ENCODE measurements at regions not wholly inside any gene's neighbourhood (a gene's known extent, or its start where the extent isn't known, plus 50 kb on each side); places are given as distances from the start of the nearest gene placed in this dataset.

GRCh38 chr18:34457761-34458160 is 233.0 kb upstream of the NOL4 start:
- no peaks in the 10 kb centered on the region for H3K36me3 ChIP-seq (ENCODE audit: control insufficient read depth in 2 of 2, insufficient read depth in 1 of 2, low read length in 2 of 2)
- TF ChIP-seq ZSCAN16 (tag by site-specific recombination; IDR thresholded peaks at IDR 0.05) (no peak), ZNF121 (tag by site-specific recombination; IDR thresholded peaks at IDR 0.05) (no peak), INSM2 (tag by site-specific recombination; IDR thresholded peaks at IDR 0.05) (no peak)
- TF ChIP-seq, protein P1, sequence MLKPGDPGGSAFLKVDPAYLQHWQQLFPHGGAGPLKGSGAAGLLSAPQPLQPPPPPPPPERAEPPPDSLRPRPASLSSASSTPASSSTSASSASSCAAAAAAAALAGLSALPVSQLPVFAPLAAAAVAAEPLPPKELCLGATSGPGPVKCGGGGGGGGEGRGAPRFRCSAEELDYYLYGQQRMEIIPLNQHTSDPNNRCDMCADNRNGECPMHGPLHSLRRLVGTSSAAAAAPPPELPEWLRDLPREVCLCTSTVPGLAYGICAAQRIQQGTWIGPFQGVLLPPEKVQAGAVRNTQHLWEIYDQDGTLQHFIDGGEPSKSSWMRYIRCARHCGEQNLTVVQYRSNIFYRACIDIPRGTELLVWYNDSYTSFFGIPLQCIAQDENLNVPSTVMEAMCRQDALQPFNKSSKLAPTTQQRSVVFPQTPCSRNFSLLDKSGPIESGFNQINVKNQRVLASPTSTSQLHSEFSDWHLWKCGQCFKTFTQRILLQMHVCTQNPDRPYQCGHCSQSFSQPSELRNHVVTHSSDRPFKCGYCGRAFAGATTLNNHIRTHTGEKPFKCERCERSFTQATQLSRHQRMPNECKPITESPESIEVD (tag by site-specific recombination; IDR thresholded peaks at IDR 0.05), result no peak
- H3K4me3 ChIP-seq (ENCODE audit: low read depth, low read length), result no peak overlapping the region
- H3K4me1 ChIP-seq (ENCODE audit: control insufficient read depth, insufficient read depth, low read length), result no peaks in the 10 kb centered on the region
- CTCF ChIA-PET, result no interaction called here
- POLR2A ChIA-PET, result no interaction called here
- H3K9me3 ChIP-seq (ENCODE audit: control insufficient read depth, insufficient read depth, low read depth, low read length), result no peaks in the 10 kb centered on the region
- no peak overlapping the region for H3K27ac ChIP-seq (ENCODE audit: extremely low read depth, low read depth, low read length)

- CTCF ChIA-PET, result no interaction called here
- Histone ChIP-seq H3K9me3 (ENCODE audit: control insufficient read depth, insufficient read depth, low read depth, low read length) (no peaks in the 10 kb centered on the region), H3K4me3 (ENCODE audit: low read depth, low read length) (no peak overlapping the region), H3K4me1 (ENCODE audit: control insufficient read depth, insufficient read depth, low read length) (no peaks in the 10 kb centered on the region), H3K36me3 (ENCODE audit: control insufficient read depth in 2 of 2, insufficient read depth in 1 of 2, low read length in 2 of 2) (no peaks in the 10 kb centered on the region), H3K27ac (ENCODE audit: extremely low read depth, low read depth, low read length) (no peak overlapping the region)
- TF ChIP-seq BCL11A (tag by site-specific recombination; IDR thresholded peaks at IDR 0.05; ENCODE audit: low read depth) (no peak), SCRT1 (tag by site-specific recombination; IDR thresholded peaks at IDR 0.05; ENCODE audit: borderline replicate concordance) (no peak), ZNF549 (tag by site-specific recombination; IDR thresholded peaks at IDR 0.05) (no peak), ZFP37 (tag by site-specific recombination; IDR thresholded peaks at IDR 0.05) (no peak), ZNF184 (tag by site-specific recombination; IDR thresholded peaks at IDR 0.05) (no peak), ZNF558 (tag by site-specific recombination; IDR thresholded peaks at IDR 0.05) (no peak)
- TF ChIP-seq, protein P2, sequence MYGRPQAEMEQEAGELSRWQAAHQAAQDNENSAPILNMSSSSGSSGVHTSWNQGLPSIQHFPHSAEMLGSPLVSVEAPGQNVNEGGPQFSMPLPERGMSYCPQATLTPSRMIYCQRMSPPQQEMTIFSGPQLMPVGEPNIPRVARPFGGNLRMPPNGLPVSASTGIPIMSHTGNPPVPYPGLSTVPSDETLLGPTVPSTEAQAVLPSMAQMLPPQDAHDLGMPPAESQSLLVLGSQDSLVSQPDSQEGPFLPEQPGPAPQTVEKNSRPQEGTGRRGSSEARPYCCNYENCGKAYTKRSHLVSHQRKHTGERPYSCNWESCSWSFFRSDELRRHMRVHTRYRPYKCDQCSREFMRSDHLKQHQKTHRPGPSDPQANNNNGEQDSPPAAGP (tag by site-specific recombination; IDR thresholded peaks at IDR 0.05), result no peak
- TF ChIP-seq, protein P3, sequence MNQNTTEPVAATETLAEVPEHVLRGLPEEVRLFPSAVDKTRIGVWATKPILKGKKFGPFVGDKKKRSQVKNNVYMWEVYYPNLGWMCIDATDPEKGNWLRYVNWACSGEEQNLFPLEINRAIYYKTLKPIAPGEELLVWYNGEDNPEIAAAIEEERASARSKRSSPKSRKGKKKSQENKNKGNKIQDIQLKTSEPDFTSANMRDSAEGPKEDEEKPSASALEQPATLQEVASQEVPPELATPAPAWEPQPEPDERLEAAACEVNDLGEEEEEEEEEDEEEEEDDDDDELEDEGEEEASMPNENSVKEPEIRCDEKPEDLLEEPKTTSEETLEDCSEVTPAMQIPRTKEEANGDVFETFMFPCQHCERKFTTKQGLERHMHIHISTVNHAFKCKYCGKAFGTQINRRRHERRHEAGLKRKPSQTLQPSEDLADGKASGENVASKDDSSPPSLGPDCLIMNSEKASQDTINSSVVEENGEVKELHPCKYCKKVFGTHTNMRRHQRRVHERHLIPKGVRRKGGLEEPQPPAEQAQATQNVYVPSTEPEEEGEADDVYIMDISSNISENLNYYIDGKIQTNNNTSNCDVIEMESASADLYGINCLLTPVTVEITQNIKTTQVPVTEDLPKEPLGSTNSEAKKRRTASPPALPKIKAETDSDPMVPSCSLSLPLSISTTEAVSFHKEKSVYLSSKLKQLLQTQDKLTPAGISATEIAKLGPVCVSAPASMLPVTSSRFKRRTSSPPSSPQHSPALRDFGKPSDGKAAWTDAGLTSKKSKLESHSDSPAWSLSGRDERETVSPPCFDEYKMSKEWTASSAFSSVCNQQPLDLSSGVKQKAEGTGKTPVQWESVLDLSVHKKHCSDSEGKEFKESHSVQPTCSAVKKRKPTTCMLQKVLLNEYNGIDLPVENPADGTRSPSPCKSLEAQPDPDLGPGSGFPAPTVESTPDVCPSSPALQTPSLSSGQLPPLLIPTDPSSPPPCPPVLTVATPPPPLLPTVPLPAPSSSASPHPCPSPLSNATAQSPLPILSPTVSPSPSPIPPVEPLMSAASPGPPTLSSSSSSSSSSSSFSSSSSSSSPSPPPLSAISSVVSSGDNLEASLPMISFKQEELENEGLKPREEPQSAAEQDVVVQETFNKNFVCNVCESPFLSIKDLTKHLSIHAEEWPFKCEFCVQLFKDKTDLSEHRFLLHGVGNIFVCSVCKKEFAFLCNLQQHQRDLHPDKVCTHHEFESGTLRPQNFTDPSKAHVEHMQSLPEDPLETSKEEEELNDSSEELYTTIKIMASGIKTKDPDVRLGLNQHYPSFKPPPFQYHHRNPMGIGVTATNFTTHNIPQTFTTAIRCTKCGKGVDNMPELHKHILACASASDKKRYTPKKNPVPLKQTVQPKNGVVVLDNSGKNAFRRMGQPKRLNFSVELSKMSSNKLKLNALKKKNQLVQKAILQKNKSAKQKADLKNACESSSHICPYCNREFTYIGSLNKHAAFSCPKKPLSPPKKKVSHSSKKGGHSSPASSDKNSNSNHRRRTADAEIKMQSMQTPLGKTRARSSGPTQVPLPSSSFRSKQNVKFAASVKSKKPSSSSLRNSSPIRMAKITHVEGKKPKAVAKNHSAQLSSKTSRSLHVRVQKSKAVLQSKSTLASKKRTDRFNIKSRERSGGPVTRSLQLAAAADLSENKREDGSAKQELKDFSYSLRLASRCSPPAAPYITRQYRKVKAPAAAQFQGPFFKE (tag by site-specific recombination; IDR thresholded peaks at IDR 0.05; ENCODE audit: borderline replicate concordance), result no peak
- TF ChIP-seq, protein P4, sequence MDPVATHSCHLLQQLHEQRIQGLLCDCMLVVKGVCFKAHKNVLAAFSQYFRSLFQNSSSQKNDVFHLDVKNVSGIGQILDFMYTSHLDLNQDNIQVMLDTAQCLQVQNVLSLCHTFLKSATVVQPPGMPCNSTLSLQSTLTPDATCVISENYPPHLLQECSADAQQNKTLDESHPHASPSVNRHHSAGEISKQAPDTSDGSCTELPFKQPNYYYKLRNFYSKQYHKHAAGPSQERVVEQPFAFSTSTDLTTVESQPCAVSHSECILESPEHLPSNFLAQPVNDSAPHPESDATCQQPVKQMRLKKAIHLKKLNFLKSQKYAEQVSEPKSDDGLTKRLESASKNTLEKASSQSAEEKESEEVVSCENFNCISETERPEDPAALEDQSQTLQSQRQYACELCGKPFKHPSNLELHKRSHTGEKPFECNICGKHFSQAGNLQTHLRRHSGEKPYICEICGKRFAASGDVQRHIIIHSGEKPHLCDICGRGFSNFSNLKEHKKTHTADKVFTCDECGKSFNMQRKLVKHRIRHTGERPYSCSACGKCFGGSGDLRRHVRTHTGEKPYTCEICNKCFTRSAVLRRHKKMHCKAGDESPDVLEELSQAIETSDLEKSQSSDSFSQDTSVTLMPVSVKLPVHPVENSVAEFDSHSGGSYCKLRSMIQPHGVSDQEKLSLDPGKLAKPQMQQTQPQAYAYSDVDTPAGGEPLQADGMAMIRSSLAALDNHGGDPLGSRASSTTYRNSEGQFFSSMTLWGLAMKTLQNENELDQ (tag by site-specific recombination; IDR thresholded peaks at IDR 0.05; ENCODE audit: low read depth), result no peak
- POLR2A ChIA-PET, result no interaction called here
Measured at GRCh38 chr18:34458410-34458977, 233.8 kb upstream of the NOL4 start.

All from HEK293 (cell line).